ENCODE measurements at regions not wholly inside any gene's neighbourhood (a gene's known extent, or its start where the extent isn't known, plus 50 kb on each side); places are given as distances from the start of the nearest gene placed in this dataset.

DNA sequence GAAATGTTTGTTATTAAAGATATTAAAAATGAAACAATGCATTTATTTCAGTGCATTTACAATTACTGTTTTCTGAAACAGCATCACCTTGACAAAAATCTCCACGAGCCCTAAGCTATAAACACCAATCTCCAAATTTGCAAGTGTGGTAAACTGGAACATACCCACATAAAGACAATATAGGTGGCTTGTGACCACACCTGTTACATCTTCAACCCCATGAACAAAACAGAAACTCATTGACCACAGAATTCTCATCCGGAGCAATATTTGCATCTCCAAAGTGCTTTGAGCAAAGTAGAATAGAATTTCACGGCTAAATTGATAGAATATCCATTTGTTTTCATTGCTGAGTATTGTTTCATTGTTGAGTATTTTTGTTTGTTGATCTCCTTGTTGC, 375.2 kb upstream of the FLRT2 start:
- Histone ChIP-seq H3K9me2 (replicated peaks; ENCODE audit: insufficient read depth, low read length) (peaks cover 5% of the 10 kb centered on the region; the same call in 1 of the 2 replicates), H3K79me2 (ENCODE audit: low read length) (no peaks in the 10 kb centered on the region), H3K4me3 (ENCODE audit: low read length) (no peak overlapping the region), H3K4me1 (ENCODE audit: low read length) (no peaks in the 10 kb centered on the region), H3K4me2 (ENCODE audit: low read depth, low read length, poor library complexity, severe bottlenecking) (no peak overlapping the region), H3K36me3 (ENCODE audit: insufficient read depth, low read length) (no peaks in the 10 kb centered on the region), H3K27ac (ENCODE audit: low read length) (no peak overlapping the region), H3K27me3 (ENCODE audit: low read length) (no peaks in the 10 kb centered on the region), H2AFZ (ENCODE audit: low read length) (no peak overlapping the region), H3K9ac (ENCODE audit: low read length) (no peak overlapping the region), H4K20me1 (ENCODE audit: insufficient read depth, low read depth, low read length) (no peaks in the 10 kb centered on the region), H3K9me3 (ENCODE audit: low read length) (peaks cover 17% of the 10 kb centered on the region)
- DNase-seq, result no peak

DNA sequence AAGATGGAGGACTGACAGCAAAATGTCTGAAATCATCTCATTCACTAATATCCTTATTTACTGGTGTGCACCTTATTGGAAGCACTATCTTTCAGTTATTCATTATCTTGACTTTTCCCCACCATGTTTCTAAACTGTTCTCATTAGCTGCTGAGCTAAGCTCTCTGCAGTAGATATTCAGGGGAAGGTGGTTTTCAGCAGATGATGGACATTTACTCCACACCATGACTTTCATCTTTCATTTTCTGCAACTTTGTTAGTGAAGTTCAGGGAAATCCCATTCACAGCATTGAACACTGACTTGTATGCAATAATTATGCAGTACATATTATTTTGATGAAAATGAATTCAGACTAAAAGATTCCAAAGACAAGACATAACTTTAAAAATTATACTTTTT, 373.6 kb upstream of the FLRT2 start:
- H3K9me2 ChIP-seq (replicated peaks; ENCODE audit: insufficient read depth, low read length), result peaks cover 7% of the 10 kb centered on the region; the same call in 1 of the 2 replicates
- H3K79me2 ChIP-seq (ENCODE audit: low read length), result no peaks in the 10 kb centered on the region
- peaks cover 25% of the 10 kb centered on the region for H3K9me3 ChIP-seq (ENCODE audit: low read length)
- no peak overlapping the region for H3K27ac ChIP-seq (ENCODE audit: low read length)
- no peaks in the 10 kb centered on the region for H3K36me3 ChIP-seq (ENCODE audit: insufficient read depth, low read length)
- H3K4me2 ChIP-seq (ENCODE audit: low read depth, low read length, poor library complexity, severe bottlenecking), result no peak overlapping the region
- H3K4me1 ChIP-seq (ENCODE audit: low read length), result no peaks in the 10 kb centered on the region
- H3K27me3 ChIP-seq (ENCODE audit: low read length), result no peaks in the 10 kb centered on the region
- H2AFZ ChIP-seq (ENCODE audit: low read length), result no peak overlapping the region
- DNase-seq, result no peak
- no peak overlapping the region for H3K4me3 ChIP-seq (ENCODE audit: low read length)
- no peaks in the 10 kb centered on the region for H4K20me1 ChIP-seq (ENCODE audit: insufficient read depth, low read depth, low read length)
- no peak overlapping the region for H3K9ac ChIP-seq (ENCODE audit: low read length)

DNA sequence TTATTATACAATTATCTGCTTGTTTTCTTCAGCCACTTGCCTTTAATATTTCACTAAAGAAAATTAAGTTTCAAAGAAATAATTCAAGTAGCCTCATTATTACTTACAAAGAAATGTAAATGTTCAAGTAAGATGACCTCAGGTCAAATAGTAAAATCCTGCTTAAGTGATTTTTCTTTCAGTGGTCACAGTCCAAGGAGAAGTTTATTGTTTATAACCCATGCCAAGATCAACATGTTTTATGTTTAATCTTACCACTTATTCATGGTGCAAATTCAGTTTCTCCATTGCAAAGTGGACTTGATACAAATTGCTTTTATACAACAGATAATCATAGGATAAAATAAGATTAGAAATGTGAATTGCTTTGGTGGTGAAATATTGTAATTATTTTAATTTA, 370.2 kb upstream of the FLRT2 start:
- no peaks in the 10 kb centered on the region for H4K20me1 ChIP-seq (ENCODE audit: insufficient read depth, low read depth, low read length)
- H3K27ac ChIP-seq (ENCODE audit: low read length), result no peak overlapping the region
- no peaks in the 10 kb centered on the region for H3K36me3 ChIP-seq (ENCODE audit: insufficient read depth, low read length)
- H3K4me1 ChIP-seq (ENCODE audit: low read length), result no peaks in the 10 kb centered on the region
- no peaks in the 10 kb centered on the region for H3K27me3 ChIP-seq (ENCODE audit: low read length)
- no peak overlapping the region for H2AFZ ChIP-seq (ENCODE audit: low read length)
- DNase-seq, result no peak
- H3K9ac ChIP-seq (ENCODE audit: low read length), result no peak overlapping the region
- H3K9me3 ChIP-seq (ENCODE audit: low read length), result peaks cover 18% of the 10 kb centered on the region
- no peak overlapping the region for H3K4me3 ChIP-seq (ENCODE audit: low read length)
- peaks cover 7% of the 10 kb centered on the region; the same call in 1 of the 2 replicates for H3K9me2 ChIP-seq (replicated peaks; ENCODE audit: insufficient read depth, low read length)
- no peaks in the 10 kb centered on the region for H3K79me2 ChIP-seq (ENCODE audit: low read length)
- H3K4me2 ChIP-seq (ENCODE audit: low read depth, low read length, poor library complexity, severe bottlenecking), result no peak overlapping the region

- Histone ChIP-seq H3K27ac (ENCODE audit: low read length) (no peak overlapping the region), H3K4me2 (ENCODE audit: low read depth, low read length, poor library complexity, severe bottlenecking) (no peak overlapping the region), H3K36me3 (ENCODE audit: insufficient read depth, low read length) (no peaks in the 10 kb centered on the region), H4K20me1 (ENCODE audit: insufficient read depth, low read depth, low read length) (no peaks in the 10 kb centered on the region), H3K9ac (ENCODE audit: low read length) (no peak overlapping the region), H3K9me3 (ENCODE audit: low read length) (peaks cover 11% of the 10 kb centered on the region; the same call in 1 of the 2 replicates), H3K4me3 (ENCODE audit: low read length) (no peak overlapping the region), H2AFZ (ENCODE audit: low read length) (no peak overlapping the region), H3K4me1 (ENCODE audit: low read length) (no peaks in the 10 kb centered on the region), H3K27me3 (ENCODE audit: low read length) (peaks cover 2% of the 10 kb centered on the region; the same call in 1 of the 2 replicates), H3K9me2 (replicated peaks; ENCODE audit: insufficient read depth, low read length) (0 out of 2 replicates have a peak, but pooled peaks cover 5% of the 10 kb centered on the region), H3K79me2 (ENCODE audit: low read length) (no peaks in the 10 kb centered on the region)
- no peak for DNase-seq
Measured at GRCh38 chr14:85165094-85165493, 364.9 kb upstream of the FLRT2 start.

- H3K79me2 ChIP-seq (ENCODE audit: low read length), result no peaks in the 10 kb centered on the region
- peaks cover 2% of the 10 kb centered on the region; the same call in 1 of the 2 replicates for H3K27me3 ChIP-seq (ENCODE audit: low read length)
- no peak overlapping the region for H3K9ac ChIP-seq (ENCODE audit: low read length)
- no peaks in the 10 kb centered on the region for H3K36me3 ChIP-seq (ENCODE audit: insufficient read depth, low read length)
- peaks cover 4% of the 10 kb centered on the region; the same call in 1 of the 2 replicates for H3K9me3 ChIP-seq (ENCODE audit: low read length)
- no peak for DNase-seq
- H3K4me1 ChIP-seq (ENCODE audit: low read length), result no peaks in the 10 kb centered on the region
- 0 out of 2 replicates have a peak, but pooled peaks cover 3% of the 10 kb centered on the region for H3K9me2 ChIP-seq (replicated peaks; ENCODE audit: insufficient read depth, low read length)
- H3K4me3 ChIP-seq (ENCODE audit: low read length), result no peak overlapping the region
- no peak overlapping the region for H3K27ac ChIP-seq (ENCODE audit: low read length)
- H3K4me2 ChIP-seq (ENCODE audit: low read depth, low read length, poor library complexity, severe bottlenecking), result no peak overlapping the region
- no peaks in the 10 kb centered on the region for H4K20me1 ChIP-seq (ENCODE audit: insufficient read depth, low read depth, low read length)
- H2AFZ ChIP-seq (ENCODE audit: low read length), result no peak overlapping the region
Measured at GRCh38 chr14:85169381-85169780, 360.6 kb upstream of the FLRT2 start.

DNA sequence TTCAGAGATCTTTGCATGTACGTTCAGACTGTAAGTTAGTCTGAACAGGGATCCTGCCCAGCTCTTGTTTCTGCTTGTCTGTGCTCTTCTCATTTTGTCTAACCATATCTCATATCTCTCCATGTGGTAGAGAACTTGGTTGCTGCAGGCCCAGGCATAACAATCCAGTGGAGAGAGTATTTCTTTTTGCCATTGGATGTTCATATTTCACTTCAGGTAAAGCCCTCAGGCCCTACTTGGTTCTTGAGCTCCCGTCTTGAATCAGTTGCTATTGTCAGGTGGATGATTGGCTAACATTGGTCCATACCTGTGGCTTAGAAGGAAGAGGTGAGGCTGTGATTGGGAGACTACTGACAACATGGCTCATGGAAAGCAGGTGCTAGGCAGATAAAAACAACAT, 357.7 kb upstream of the FLRT2 start:
- DNase-seq, result no peak
- Histone ChIP-seq H3K9me2 (replicated peaks; ENCODE audit: insufficient read depth, low read length) (0 out of 2 replicates have a peak, but pooled peaks cover 3% of the 10 kb centered on the region), H3K4me2 (ENCODE audit: low read depth, low read length, poor library complexity, severe bottlenecking) (no peak overlapping the region), H3K9ac (ENCODE audit: low read length) (no peak overlapping the region), H2AFZ (ENCODE audit: low read length) (no peak overlapping the region), H3K36me3 (ENCODE audit: insufficient read depth, low read length) (no peaks in the 10 kb centered on the region), H4K20me1 (ENCODE audit: insufficient read depth, low read depth, low read length) (no peaks in the 10 kb centered on the region), H3K4me3 (ENCODE audit: low read length) (no peak overlapping the region), H3K79me2 (ENCODE audit: low read length) (no peaks in the 10 kb centered on the region), H3K4me1 (ENCODE audit: low read length) (no peaks in the 10 kb centered on the region), H3K27me3 (ENCODE audit: low read length) (peaks cover 2% of the 10 kb centered on the region; the same call in 1 of the 2 replicates), H3K27ac (ENCODE audit: low read length) (no peak overlapping the region), H3K9me3 (ENCODE audit: low read length) (peaks cover 17% of the 10 kb centered on the region)

DNA sequence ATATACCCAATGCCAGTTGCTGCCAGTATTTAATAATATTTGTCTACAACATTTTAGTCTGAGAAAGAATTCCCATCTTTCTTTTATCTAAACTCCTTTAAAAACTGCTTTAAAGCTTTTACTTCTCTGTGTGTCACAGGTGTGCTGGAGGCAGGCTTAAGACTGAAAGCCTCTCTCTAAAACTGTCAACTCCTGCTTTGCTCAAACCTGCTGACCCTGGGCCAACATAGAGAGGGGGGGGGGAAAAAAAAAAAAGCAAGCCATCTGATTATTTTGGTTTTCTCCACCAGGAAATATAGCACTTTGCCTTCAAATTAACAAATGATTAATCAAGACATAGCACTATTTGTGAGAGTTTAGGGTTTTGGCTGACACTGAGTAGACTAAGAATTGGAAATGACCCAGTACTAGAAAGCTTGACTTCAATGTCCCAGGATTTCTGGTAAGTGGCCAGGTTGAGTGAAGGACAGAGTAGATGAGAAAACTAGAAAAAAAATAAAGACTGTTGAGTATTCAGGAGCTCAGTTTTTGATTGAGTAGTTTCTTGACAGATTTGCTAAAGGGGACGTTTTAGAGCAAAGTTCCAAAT, 357.0 kb upstream of the FLRT2 start:
- Histone ChIP-seq H4K20me1 (ENCODE audit: insufficient read depth, low read depth, low read length) (no peaks in the 10 kb centered on the region), H3K36me3 (ENCODE audit: insufficient read depth, low read length) (no peaks in the 10 kb centered on the region), H3K4me2 (ENCODE audit: low read depth, low read length, poor library complexity, severe bottlenecking) (no peak overlapping the region), H2AFZ (ENCODE audit: low read length) (no peak overlapping the region), H3K4me1 (ENCODE audit: low read length) (no peaks in the 10 kb centered on the region), H3K79me2 (ENCODE audit: low read length) (no peaks in the 10 kb centered on the region), H3K9me3 (ENCODE audit: low read length) (peaks cover 20% of the 10 kb centered on the region), H3K27me3 (ENCODE audit: low read length) (no peaks in the 10 kb centered on the region), H3K9ac (ENCODE audit: low read length) (no peak overlapping the region), H3K9me2 (replicated peaks; ENCODE audit: insufficient read depth, low read length) (0 out of 2 replicates have a peak, but pooled peaks cover under 1% of the 10 kb centered on the region), H3K4me3 (ENCODE audit: low read length) (no peak overlapping the region), H3K27ac (ENCODE audit: low read length) (no peak overlapping the region)
- no peak for DNase-seq

GRCh38 chr14:85175556-85175955, 354.4 kb upstream of the FLRT2 start:
- DNase-seq, result no peak
- Histone ChIP-seq H3K4me2 (ENCODE audit: low read depth, low read length, poor library complexity, severe bottlenecking) (no peak overlapping the region), H3K9me2 (replicated peaks; ENCODE audit: insufficient read depth, low read length) (no peaks in the 10 kb centered on the region), H3K9me3 (ENCODE audit: low read length) (peaks cover 25% of the 10 kb centered on the region), H2AFZ (ENCODE audit: low read length) (no peak overlapping the region), H3K27me3 (ENCODE audit: low read length) (no peaks in the 10 kb centered on the region), H3K4me3 (ENCODE audit: low read length) (no peak overlapping the region), H3K27ac (ENCODE audit: low read length) (no peak overlapping the region), H3K79me2 (ENCODE audit: low read length) (no peaks in the 10 kb centered on the region), H3K36me3 (ENCODE audit: insufficient read depth, low read length) (no peaks in the 10 kb centered on the region), H4K20me1 (ENCODE audit: insufficient read depth, low read depth, low read length) (no peaks in the 10 kb centered on the region), H3K9ac (ENCODE audit: low read length) (no peak overlapping the region), H3K4me1 (ENCODE audit: low read length) (no peaks in the 10 kb centered on the region)
